ENCODE measurements at regions not wholly inside any gene's neighbourhood (a gene's known extent, or its start where the extent isn't known, plus 50 kb on each side); places are given as distances from the start of the nearest gene placed in this dataset.

DNA sequence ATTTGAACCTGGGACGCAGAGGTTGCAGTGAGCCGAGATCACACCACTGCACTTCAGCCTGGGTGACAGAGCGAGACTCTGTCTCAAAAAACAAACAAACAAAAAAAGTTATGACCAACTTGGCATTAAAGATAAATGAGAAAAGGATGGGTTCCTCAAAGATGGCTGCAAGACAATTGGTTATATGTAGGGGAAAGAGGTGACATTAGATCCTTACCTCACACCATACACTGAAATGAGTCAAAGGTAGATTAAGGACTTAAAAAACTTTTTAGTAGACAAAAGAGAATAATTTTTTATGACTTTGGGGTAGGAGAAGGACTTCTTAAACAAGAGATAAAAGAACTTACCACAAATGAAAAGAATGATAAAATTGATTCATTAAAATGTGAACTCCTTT is 74.5 kb downstream of the SYF2 start:
- TF ChIP-seq, protein P1, sequence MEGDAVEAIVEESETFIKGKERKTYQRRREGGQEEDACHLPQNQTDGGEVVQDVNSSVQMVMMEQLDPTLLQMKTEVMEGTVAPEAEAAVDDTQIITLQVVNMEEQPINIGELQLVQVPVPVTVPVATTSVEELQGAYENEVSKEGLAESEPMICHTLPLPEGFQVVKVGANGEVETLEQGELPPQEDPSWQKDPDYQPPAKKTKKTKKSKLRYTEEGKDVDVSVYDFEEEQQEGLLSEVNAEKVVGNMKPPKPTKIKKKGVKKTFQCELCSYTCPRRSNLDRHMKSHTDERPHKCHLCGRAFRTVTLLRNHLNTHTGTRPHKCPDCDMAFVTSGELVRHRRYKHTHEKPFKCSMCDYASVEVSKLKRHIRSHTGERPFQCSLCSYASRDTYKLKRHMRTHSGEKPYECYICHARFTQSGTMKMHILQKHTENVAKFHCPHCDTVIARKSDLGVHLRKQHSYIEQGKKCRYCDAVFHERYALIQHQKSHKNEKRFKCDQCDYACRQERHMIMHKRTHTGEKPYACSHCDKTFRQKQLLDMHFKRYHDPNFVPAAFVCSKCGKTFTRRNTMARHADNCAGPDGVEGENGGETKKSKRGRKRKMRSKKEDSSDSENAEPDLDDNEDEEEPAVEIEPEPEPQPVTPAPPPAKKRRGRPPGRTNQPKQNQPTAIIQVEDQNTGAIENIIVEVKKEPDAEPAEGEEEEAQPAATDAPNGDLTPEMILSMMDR (conservative IDR thresholded peaks at IDR 0.05; ENCODE audit: low read length), result no peak
- no peak for TF ChIP-seq EZH2phosphoT487 (IDR thresholded peaks at IDR 0.05; ENCODE audit: borderline replicate concordance, low read depth, low read length)
